Neuronal stem cell (in vitro differentiated cells): ENCODE measurements at regions not wholly inside any gene's neighbourhood (a gene's known extent, or its start where the extent isn't known, plus 50 kb on each side); places are given as distances from the start of the nearest gene placed in this dataset.

Experiments used
- DNase-seq: peaks from one replicate; pipeline ENCODE4 v3.0.0-alpha.2; 2013; ENCODE audit warnings: low spot score
- H2AFZ ChIP-seq: one replicate; pipeline ENCODE4 v1.6.1; 2013; ENCODE audit warnings: mild to moderate bottlenecking, low read length, inconsistent platforms
- H2AK5ac ChIP-seq: 2 replicates; pipeline ENCODE4 v1.6.1; 2013; ENCODE audit warnings: low read depth, mild to moderate bottlenecking, inconsistent platforms, low read length, moderate library complexity, mixed read lengths
- H2BK120ac ChIP-seq: 2 replicates; pipeline ENCODE4 v1.6.1; 2013; ENCODE audit warnings: low read depth, mild to moderate bottlenecking, inconsistent platforms, low read length, moderate library complexity, mixed read lengths
- H2BK12ac ChIP-seq: one replicate; pipeline ENCODE4 v1.6.1; 2013; ENCODE audit warnings: low read length, inconsistent platforms
- H2BK15ac ChIP-seq: 2 replicates; pipeline ENCODE4 v1.6.1; 2013; ENCODE audit warnings: mild to moderate bottlenecking, low read length, inconsistent platforms, mixed read lengths
- H2BK5ac ChIP-seq: one replicate; pipeline ENCODE4 v1.6.1; 2013; ENCODE audit warnings: inconsistent platforms, mild to moderate bottlenecking, low read length, moderate library complexity
- H3K14ac ChIP-seq: one replicate; pipeline ENCODE4 v1.6.1; 2013; ENCODE audit warnings: low read length, inconsistent platforms
- H3K18ac ChIP-seq: 2 replicates; pipeline ENCODE4 v1.6.1; 2013; ENCODE audit warnings: low read length, inconsistent platforms
- H3K23ac ChIP-seq: 2 replicates; pipeline ENCODE4 v1.6.1; 2013; ENCODE audit warnings: low read depth, mild to moderate bottlenecking, mixed read lengths, low read length, inconsistent platforms; ENCODE audit not compliant: poor library complexity
- H3K27ac ChIP-seq: replicated peaks from 3 replicates; pipeline ENCODE4 v1.5.1; 2013; ENCODE audit warnings: low read length, inconsistent platforms
- H3K27me3 ChIP-seq, 3 experiments: 2 replicates each; pipeline ENCODE4 v1.6.1; 2013; ENCODE audit warnings: low read length in 3 of 3, mild to moderate bottlenecking in 2 of 3, inconsistent platforms in 1 of 3, low read depth in 1 of 3, mixed read lengths in 1 of 3, moderate library complexity in 1 of 3; ENCODE audit not compliant: control insufficient read depth in 3 of 3, insufficient read depth in 3 of 3
- H3K36me3 ChIP-seq, 2 donors: replicated peaks in 1 of 2; 2 replicates each; pipeline ENCODE4 v1.6.1; 2013; ENCODE audit warnings: low read length in 2 of 2; ENCODE audit not compliant: control insufficient read depth in 2 of 2, insufficient read depth in 2 of 2
- H3K4ac ChIP-seq: 2 replicates; pipeline ENCODE4 v1.6.1; 2013; ENCODE audit warnings: inconsistent platforms, mild to moderate bottlenecking, low read length, moderate library complexity
- H3K4me1 ChIP-seq, 2 donors: 1 replicate in 1 of 2; 2 replicates in 1 of 2; pipeline ENCODE4 v1.6.1; 2013; ENCODE audit warnings: low read length in 2 of 2, low read depth in 1 of 2; ENCODE audit not compliant: control insufficient read depth in 2 of 2, insufficient read depth in 1 of 2
- H3K4me2 ChIP-seq: one replicate; pipeline ENCODE4 v1.6.1; 2013; ENCODE audit warnings: mild to moderate bottlenecking, low read length, inconsistent platforms; ENCODE audit not compliant: insufficient read depth, poor library complexity, severe bottlenecking
- H3K4me3 ChIP-seq, 2 donors: 2 replicates each; pipeline ENCODE4 v1.5.1; 2013; ENCODE audit warnings: low read length in 2 of 2, mild to moderate bottlenecking in 2 of 2, inconsistent platforms in 1 of 2, moderate library complexity in 1 of 2
- H3K79me1 ChIP-seq: one replicate; pipeline ENCODE4 v1.6.1; 2013; ENCODE audit warnings: low read depth, mild to moderate bottlenecking, inconsistent platforms, low read length, moderate library complexity
- H3K9ac ChIP-seq: one replicate; pipeline ENCODE4 v1.6.1; 2013; ENCODE audit warnings: mild to moderate bottlenecking, low read depth, low read length, inconsistent platforms; ENCODE audit not compliant: poor library complexity
- H3K9me3 ChIP-seq, 2 donors: replicated peaks in 1 of 2; 2 replicates each; pipeline versions ENCODE3 to v1.6.1; 2013; ENCODE audit warnings: low read length in 2 of 2, mild to moderate bottlenecking in 2 of 2, inconsistent platforms in 1 of 2, low read depth in 1 of 2, mixed read lengths in 1 of 2, moderate library complexity in 1 of 2; ENCODE audit not compliant: control insufficient read depth in 2 of 2, insufficient read depth in 1 of 2
- H4K8ac ChIP-seq: one replicate; pipeline ENCODE4 v1.6.1; 2013; ENCODE audit warnings: low read depth, mild to moderate bottlenecking, inconsistent platforms, low read length, moderate library complexity
- H4K91ac ChIP-seq: one replicate; pipeline ENCODE4 v1.6.1; 2013; ENCODE audit warnings: low read length, low read depth, mild to moderate bottlenecking, inconsistent platforms; ENCODE audit not compliant: poor library complexity
- WGBS, 2 donors: extraction: QIAGEN DNeasy Blood & Tissue Kit; methylation state at CpG; one replicate each; pipeline ENCODE4 v1.1.7; 2013; ENCODE audit warnings: missing lambda C conversion rate in 2 of 2, mixed read lengths in 1 of 2; ENCODE audit not compliant: insufficient read length in 2 of 2, insufficient replicate concordance in 1 of 2; ENCODE audit errors: extremely low coverage in 2 of 2; 5-methylcytosine and 5-hydroxymethylcytosine counted together

DNA sequence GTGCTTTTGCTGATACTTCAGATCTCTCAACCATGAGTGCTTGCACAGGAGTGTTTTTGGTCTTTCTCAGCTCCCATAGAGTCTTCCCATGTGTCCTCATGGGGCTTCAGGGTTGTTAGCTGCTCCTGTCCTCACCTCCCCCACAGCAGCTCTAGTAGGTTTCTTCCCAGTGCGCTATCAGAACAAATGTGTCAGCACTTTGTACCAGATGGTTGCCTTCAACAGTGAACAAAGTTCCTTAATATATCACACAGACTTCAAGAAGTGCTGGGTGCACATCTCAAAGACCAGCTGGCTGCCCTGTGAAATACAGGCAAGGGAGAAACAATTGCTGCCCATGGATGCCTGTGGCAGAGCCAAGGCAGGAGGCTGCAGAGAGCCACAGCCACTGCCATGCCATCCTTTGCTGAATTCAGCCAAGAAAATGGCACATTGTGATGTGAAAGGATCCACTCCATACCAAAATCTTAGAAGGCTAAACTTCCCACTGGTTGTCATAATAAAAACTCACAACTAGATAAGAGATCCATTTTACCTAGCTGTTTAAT lies 471.3 kb downstream of the C6orf118 start:
- Histone ChIP-seq H3K9ac (no peak overlapping the region), H2AFZ (peak overlapping the region; percentile 21), H3K79me1 (no peaks in the 10 kb centered on the region), H3K18ac (no peak overlapping the region), H3K4ac (no peak overlapping the region), H3K27ac (no peak overlapping the region), H3K4me1 (peaks cover 1 to 5% of the 10 kb centered on the region in 2 donors), H3K4me2 (no peak overlapping the region), H3K36me3 (no peaks in the 10 kb centered on the region), H2BK12ac (no peak overlapping the region), H3K4me3 (no peak overlapping the region), H4K91ac (no peak overlapping the region), H3K23ac (no peak overlapping the region), H2BK5ac (no peak overlapping the region), H2AK5ac (no peak overlapping the region), H2BK120ac (no peak overlapping the region), H2BK15ac (no peak overlapping the region), H3K9me3 (peaks cover 3 to 8% of the 10 kb centered on the region in 2 donors), H3K27me3 (no peaks in the 10 kb centered on the region), H3K14ac (no peak overlapping the region), H4K8ac (no peak overlapping the region)
- WGBS, 2 donors = no CpG with 5 or more reads among the region's 1 CpG
- DNase-seq = no peak

DNA sequence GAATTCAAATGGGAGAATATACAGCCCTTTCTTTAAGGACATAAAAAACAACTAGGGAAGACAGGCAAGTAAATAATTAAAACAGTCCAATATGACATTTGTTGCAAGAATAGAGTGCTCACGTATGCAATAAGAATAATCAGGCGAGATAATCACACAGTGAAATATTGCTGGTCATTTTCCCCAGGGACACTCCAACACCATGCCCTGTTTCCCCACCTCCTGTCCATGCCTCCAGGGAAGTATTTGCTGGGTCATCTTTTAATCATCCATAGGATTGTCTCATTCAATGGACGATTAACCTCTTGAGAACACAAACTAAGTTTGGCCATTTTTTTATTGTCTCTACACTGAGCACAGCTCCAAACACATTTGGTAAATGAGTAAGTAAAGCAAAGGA lies 472.9 kb downstream of the C6orf118 start:
- no CpG with 5 or more reads among the region's 3 CpGs for WGBS, 2 donors
- Histone ChIP-seq H3K4me1 (peaks cover 1 to 7% of the 10 kb centered on the region in 2 donors), H3K18ac (no peak overlapping the region), H4K91ac (no peak overlapping the region), H2AK5ac (no peak overlapping the region), H3K4me2 (no peak overlapping the region), H3K23ac (no peak overlapping the region), H3K4me3 (no peak overlapping the region), H3K4ac (no peak overlapping the region), H3K27me3 (no peaks in the 10 kb centered on the region), H3K27ac (no peak overlapping the region), H2BK15ac (no peak overlapping the region), H4K8ac (no peak overlapping the region), H3K14ac (no peak overlapping the region), H2BK120ac (no peak overlapping the region), H3K79me1 (no peaks in the 10 kb centered on the region), H3K9ac (no peak overlapping the region), H2AFZ (no peak overlapping the region), H2BK12ac (no peak overlapping the region), H3K36me3 (no peaks in the 10 kb centered on the region), H2BK5ac (no peak overlapping the region), H3K9me3 (peaks cover 3 to 8% of the 10 kb centered on the region in 2 donors)
- no peak for DNase-seq

DNA sequence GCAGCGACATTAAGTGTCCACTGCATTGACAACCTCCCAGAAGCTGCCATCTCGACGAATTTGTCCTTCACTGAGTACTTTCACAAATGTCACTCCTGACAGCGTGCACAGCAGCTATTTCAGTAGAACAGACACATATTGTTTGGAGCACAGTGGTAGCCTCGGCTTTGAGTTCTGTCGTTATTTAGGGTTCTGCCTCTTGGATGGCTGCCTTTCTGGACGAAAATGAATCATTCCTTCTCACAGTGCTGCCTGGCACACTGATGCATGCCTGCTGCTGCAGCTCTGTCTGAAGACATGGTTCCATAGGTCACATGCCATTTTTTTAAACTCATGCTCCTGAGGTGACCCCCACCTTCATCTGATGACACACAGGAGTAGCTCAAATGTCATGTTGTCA lies 477.0 kb downstream of the C6orf118 start:
- no peak overlapping the region for H4K91ac ChIP-seq
- no peak overlapping the region for H3K9ac ChIP-seq
- H2AFZ ChIP-seq = peak overlapping the region; percentile 0
- whole genome bisulfite sequencing, 2 donors = no CpG with 5 or more reads among the region's 7 CpGs
- no peak overlapping the region for H3K27ac ChIP-seq
- no peak overlapping the region for H3K23ac ChIP-seq
- H2BK5ac ChIP-seq = no peak overlapping the region
- H2BK12ac ChIP-seq = no peak overlapping the region
- no peaks in the 10 kb centered on the region for H3K36me3 ChIP-seq
- H3K27me3 ChIP-seq = no peaks in the 10 kb centered on the region
- no peak overlapping the region for H2BK15ac ChIP-seq
- H3K18ac ChIP-seq = no peak overlapping the region
- DNase-seq = no peak
- H3K4me3 ChIP-seq = peak overlapping the region in 1 of 2 donors; percentile 1
- no peak overlapping the region for H3K14ac ChIP-seq
- no peak overlapping the region for H2AK5ac ChIP-seq
- no peak overlapping the region for H3K4me2 ChIP-seq
- H2BK120ac ChIP-seq = no peak overlapping the region
- H3K79me1 ChIP-seq = no peaks in the 10 kb centered on the region
- H3K9me3 ChIP-seq = peaks cover 0 to 4% of the 10 kb centered on the region in 2 donors
- peaks cover 1 to 7% of the 10 kb centered on the region in 2 donors for H3K4me1 ChIP-seq
- H3K4ac ChIP-seq = no peak overlapping the region
- H4K8ac ChIP-seq = no peak overlapping the region

DNA sequence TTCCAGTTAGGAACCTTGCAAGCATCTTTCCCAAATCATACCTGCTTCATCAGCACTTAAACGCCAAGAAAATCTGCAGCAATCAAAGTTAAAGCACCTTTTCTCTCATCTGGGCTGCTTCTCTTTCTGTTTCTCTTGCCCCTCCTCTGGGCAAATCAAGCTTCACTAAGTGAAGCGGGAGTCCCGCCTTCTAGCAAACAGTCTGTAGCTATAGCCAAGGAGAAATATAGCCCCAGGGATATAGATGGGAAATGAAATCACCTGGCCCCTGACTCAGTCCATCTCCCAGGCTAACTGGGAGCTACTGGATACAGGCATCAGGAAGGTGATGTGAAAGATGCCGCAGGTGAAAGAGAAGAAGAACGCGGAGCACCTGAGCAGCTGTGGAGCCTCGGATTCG lies 481.9 kb downstream of the C6orf118 start:
- Histone ChIP-seq H3K9ac (no peak overlapping the region), H3K79me1 (no peaks in the 10 kb centered on the region), H3K4ac (no peak overlapping the region), H2BK5ac (no peak overlapping the region), H3K4me1 (peaks cover 0 to 3% of the 10 kb centered on the region in 2 donors), H3K23ac (no peak overlapping the region), H3K14ac (no peak overlapping the region), H3K4me3 (no peak overlapping the region), H3K4me2 (no peak overlapping the region), H3K36me3 (no peaks in the 10 kb centered on the region), H2AFZ (peak overlapping the region; percentile 27), H3K9me3 (no peaks in the 10 kb centered on the region), H2BK12ac (no peak overlapping the region), H2BK15ac (no peak overlapping the region), H3K27ac (no peak overlapping the region), H2AK5ac (no peak overlapping the region), H2BK120ac (no peak overlapping the region), H3K27me3 (no peaks in the 10 kb centered on the region), H4K91ac (no peak overlapping the region), H3K18ac (no peak overlapping the region), H4K8ac (no peak overlapping the region)
- DNase-seq = no peak
- WGBS, 2 donors = no CpG with 5 or more reads among the region's 8 CpGs
